SK-N-MC (cell line): ENCODE measurements at regions not wholly inside any gene's neighbourhood (a gene's known extent, or its start where the extent isn't known, plus 50 kb on each side); places are given as distances from the start of the nearest gene placed in this dataset.
A peak's percentile ranks its signal among the peaks of the same experiment; 100 is the strongest.
"Not testable (repeated sequence)": the region's sequence is repeated elsewhere in the genome, so short reads cannot be mapped to it uniquely, and the experiment has no call there.

Source experiments
- DNase-seq: peaks from one replicate; pipeline ENCODE4 v3.0.0-alpha.2; 2011; ENCODE audit warnings: low read depth, low spot score
- H3K27ac ChIP-seq: fragments of 200-600 bp; sonication (generic); 2 replicates; pipeline ENCODE4 v1.5.1; 2016; ENCODE audit warnings: mixed run types
- H3K36me3 ChIP-seq: fragments of 200-600 bp; sonication (generic); 2 replicates; pipeline ENCODE4 v1.6.1; 2017; ENCODE audit warnings: antibody characterized with exemption, low read length, mixed read lengths; ENCODE audit not compliant: insufficient read depth
- H3K4me3 ChIP-seq: fragments of 200-600 bp; sonication (generic); 2 replicates; pipeline ENCODE4 v1.5.1; 2016
- H3K9ac ChIP-seq: fragments of 200-600 bp; sonication (generic); 2 replicates; pipeline ENCODE4 v1.8.0; 2017; ENCODE audit warnings: mixed run types, mixed read lengths; ENCODE audit not compliant: insufficient read length
- H3K9me3 ChIP-seq: fragments of 200-600 bp; sonication (generic); 2 replicates; pipeline ENCODE4 v1.6.1; 2017; ENCODE audit warnings: low read depth, mild to moderate bottlenecking, antibody characterized with exemption, low read length, moderate library complexity, mixed read lengths
- EZH2 ChIP-seq: fragments of 200-600 bp; sonication (generic); IDR thresholded peaks from one replicate; pipeline ENCODE4 v1.6.1; 2017; ENCODE audit warnings: antibody characterized with exemption
- FOXP2 ChIP-seq: optimal IDR thresholded peaks from 2 replicates; pipeline ENCODE3; 2011; ENCODE audit warnings: mild to moderate bottlenecking, moderate library complexity; ENCODE audit not compliant: insufficient read depth; ENCODE audit errors: extremely low read length, control extremely low read depth
- POLR2AphosphoS5 ChIP-seq: IDR thresholded peaks from 2 replicates; pipeline ENCODE4 v1.6.1; 2012; ENCODE audit warnings: mild to moderate bottlenecking, low read depth, low read length, borderline replicate concordance

DNA sequence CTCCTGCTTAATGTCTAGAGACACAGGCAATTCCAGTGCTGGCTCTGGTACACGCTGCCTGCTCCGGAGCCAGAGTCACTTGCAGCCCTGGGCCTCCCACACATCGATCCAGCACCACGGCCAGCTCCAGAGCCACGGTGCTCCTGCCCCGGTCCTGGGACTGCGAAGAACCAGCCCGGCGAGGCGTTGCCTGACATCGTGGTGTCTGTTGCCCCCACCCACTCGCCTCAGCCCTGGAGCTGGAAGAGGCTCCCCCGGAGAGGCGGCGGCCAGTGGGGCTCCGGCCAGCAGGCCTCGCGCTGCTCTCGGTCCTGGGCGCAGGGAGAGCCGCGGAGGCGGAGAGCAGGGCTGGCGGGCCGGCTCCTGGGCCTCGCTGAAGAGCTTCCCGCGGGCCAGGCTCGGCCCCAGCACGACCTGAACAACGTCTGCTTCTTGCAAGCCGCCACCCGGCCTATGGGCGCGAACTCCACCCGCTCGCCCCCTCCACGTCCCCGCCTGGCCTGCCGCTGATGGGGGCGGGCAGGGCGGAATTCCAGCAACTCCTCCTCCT, 364.8 kb downstream of the CEP170 start:
- Histone ChIP-seq H3K4me3 (no peak overlapping the region), H3K9ac (no peak overlapping the region)
- DNase-seq, result no peak

GRCh38 chr1:242886137-242886536, 361.6 kb upstream of the PLD5 start:
- DNase-seq, result no peak
- no peak overlapping the region for H3K27ac ChIP-seq
- no peak overlapping the region for H3K9ac ChIP-seq
- no peak overlapping the region for H3K4me3 ChIP-seq
- no peaks in the 10 kb centered on the region for H3K36me3 ChIP-seq
- no peaks in the 10 kb centered on the region for H3K9me3 ChIP-seq
- no peak for TF ChIP-seq FOXP2

More for the DNA sequence above, 364.8 kb downstream of the CEP170 start:
- no peak for TF ChIP-seq FOXP2
- TF ChIP-seq EZH2, result no peak
- no peak for TF ChIP-seq POLR2AphosphoS5
- no peaks in the 10 kb centered on the region for H3K9me3 ChIP-seq
- H3K27ac ChIP-seq, result no peak overlapping the region
- no peaks in the 10 kb centered on the region for H3K36me3 ChIP-seq

DNA sequence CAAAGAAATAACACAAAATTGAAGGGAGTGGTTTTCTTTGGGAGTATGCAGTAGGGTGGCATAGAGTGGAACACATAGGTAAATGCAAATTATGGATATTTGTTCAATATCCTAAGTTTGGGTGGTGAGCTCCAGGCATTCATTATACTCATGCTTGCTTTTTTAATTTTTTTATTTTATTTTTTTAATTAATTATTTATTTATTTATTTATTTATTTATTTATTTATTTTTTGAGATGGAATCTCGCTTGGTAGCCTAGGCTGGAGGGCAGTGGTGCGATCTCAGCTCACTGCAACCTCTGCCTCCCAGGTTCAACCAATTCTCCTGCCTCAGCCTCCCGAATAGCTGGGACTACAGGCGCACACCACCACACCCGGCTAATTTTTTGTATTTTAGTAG, 355.5 kb upstream of the PLD5 start:
- H3K9ac ChIP-seq, DNase-seq, H3K27ac ChIP-seq, H3K36me3 ChIP-seq, H3K4me3 ChIP-seq, H3K9me3 ChIP-seq: not testable (repeated sequence)

DNA sequence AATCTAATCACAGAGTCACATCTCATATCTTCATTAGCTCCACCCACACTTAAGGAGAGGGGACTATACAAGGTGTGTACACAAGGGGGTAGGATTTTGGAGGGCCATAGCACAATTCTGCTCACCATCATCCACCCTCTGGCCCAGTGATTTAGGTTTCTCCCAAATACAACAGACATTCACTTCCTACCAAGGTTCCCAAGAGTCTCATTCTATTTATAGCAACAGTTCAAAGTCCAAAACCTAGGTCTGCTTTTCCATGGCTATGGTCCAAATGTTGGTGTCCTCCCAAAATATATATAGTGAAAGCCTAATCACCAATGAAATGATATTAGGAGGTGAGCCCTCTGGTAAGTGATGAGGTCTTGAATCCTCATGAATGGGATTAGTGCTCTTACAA, 353.2 kb upstream of the PLD5 start:
- H3K27ac ChIP-seq, result peak overlapping the region; percentile 16; the same call in 1 of the 2 replicates
- TF ChIP-seq FOXP2 (no peak), POLR2AphosphoS5 (no peak), EZH2 (no peak)
- no peak overlapping the region for H3K9ac ChIP-seq
- no peaks in the 10 kb centered on the region for H3K36me3 ChIP-seq
- DNase-seq, result no peak
- H3K4me3 ChIP-seq, result no peak overlapping the region
- no peaks in the 10 kb centered on the region for H3K9me3 ChIP-seq

- no peak for TF ChIP-seq EZH2
- no peak for TF ChIP-seq POLR2AphosphoS5
- DNase-seq, result no peak
- H3K9me3 ChIP-seq, result no peaks in the 10 kb centered on the region
- peak overlapping the region; percentile 16; the same call in 1 of the 2 replicates for H3K27ac ChIP-seq
- H3K9ac ChIP-seq, result peak overlapping the region; percentile 3
- no peaks in the 10 kb centered on the region for H3K36me3 ChIP-seq
- H3K4me3 ChIP-seq, result no peak overlapping the region
Observed at GRCh38 chr1:242877229-242877628, 352.7 kb upstream of the PLD5 start.

DNA sequence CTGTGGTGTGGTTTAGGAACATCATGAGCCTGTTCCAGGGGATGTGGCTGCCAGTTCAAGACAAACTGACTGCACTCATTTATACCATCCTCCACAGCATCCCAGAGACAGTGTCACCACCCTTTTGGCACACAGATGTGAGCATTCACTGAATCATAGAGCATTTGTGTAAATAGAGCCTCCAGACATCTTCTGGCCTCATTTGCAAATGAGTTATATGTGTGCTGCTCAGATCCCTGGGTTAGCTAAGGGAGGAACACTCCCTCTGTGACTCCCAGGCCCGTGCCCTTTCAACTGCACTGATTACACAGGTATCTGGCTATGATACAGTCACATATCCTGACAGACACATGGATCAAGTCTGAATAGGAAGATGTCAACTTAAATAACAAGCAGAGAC, 351.5 kb upstream of the PLD5 start:
- Histone ChIP-seq H3K9me3 (no peaks in the 10 kb centered on the region), H3K36me3 (no peaks in the 10 kb centered on the region), H3K27ac (peak overlapping the region; percentile 58; the same call in 1 of the 2 replicates), H3K9ac (no peak overlapping the region), H3K4me3 (no peak overlapping the region)
- TF ChIP-seq EZH2, result no peak
- no peak for TF ChIP-seq POLR2AphosphoS5
- TF ChIP-seq FOXP2, result no peak
- no peak for DNase-seq

DNA sequence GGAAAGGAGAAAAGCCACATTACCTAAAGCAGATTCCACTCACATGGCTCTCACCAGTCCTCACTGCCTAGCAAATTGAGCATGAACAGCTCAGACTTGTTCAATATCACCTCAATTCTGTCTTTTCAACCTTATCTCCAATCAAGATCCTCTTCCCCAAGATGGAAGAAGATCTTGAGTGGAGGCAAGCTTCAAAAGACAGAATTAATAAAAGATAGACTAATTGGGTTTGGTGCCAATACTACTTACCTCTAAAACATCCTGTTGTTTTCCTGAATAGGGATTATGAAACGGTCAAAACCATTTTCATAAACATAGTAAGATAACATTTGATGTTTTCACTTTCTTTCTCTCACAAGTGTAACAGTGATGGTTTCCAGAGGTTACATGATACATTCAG, 349.2 kb upstream of the PLD5 start:
- Histone ChIP-seq H3K9ac (no peak overlapping the region), H3K4me3 (no peak overlapping the region), H3K9me3 (no peaks in the 10 kb centered on the region), H3K36me3 (no peaks in the 10 kb centered on the region), H3K27ac (peak overlapping the region; percentile 99)
- TF ChIP-seq FOXP2 (no peak), EZH2 (no peak), POLR2AphosphoS5 (no peak)
- DNase-seq, result no peak

GRCh38 chr1:242872521-242872920, 348.0 kb upstream of the PLD5 start:
- no peak for DNase-seq
- Histone ChIP-seq H3K27ac (peak overlapping the region; percentile 99), H3K9ac (peak overlapping the region; percentile 37), H3K36me3 (no peaks in the 10 kb centered on the region), H3K4me3 (no peak overlapping the region), H3K9me3 (no peaks in the 10 kb centered on the region)
- TF ChIP-seq FOXP2 (no peak), EZH2 (no peak), POLR2AphosphoS5 (no peak)

GRCh38 chr1:242871471-242872030, 347.1 kb upstream of the PLD5 start:
- TF ChIP-seq EZH2 (no peak), FOXP2 (no peak), POLR2AphosphoS5 (no peak)
- H3K4me3 ChIP-seq, result peak overlapping the region; percentile 58
- H3K9ac ChIP-seq, result peak overlapping the region; percentile 70
- no peaks in the 10 kb centered on the region for H3K36me3 ChIP-seq
- no peaks in the 10 kb centered on the region for H3K9me3 ChIP-seq
- peak overlapping the region; percentile 99 for H3K27ac ChIP-seq
- peak; percentile 97 for DNase-seq
